A549 (cell line): ENCODE measurements at regions not wholly inside any gene's neighbourhood (a gene's known extent, or its start where the extent isn't known, plus 50 kb on each side); places are given as distances from the start of the nearest gene placed in this dataset.

Experiments
- ATAC-seq, 2 experiments: fragments of 200-7000 bp in 1 of 2; fragments of >200 bp in 1 of 2; cut with Nextera tagmentation in 1 of 2; cut with Tn5 transposase in 1 of 2; 3 replicates each; pipeline versions ENCODE4 v1.8.0 to v1.9.1; 2018 to 2020; ENCODE audit warnings: mild to moderate bottlenecking in 1 of 2, moderate library complexity in 1 of 2
- CTCF ChIA-PET: fragments of 300-600 bp; sonication (Branson Sonifier 250); formaldehyde crosslinking; extraction: SDS; loops from one replicate; lab custom pipeline; 2021; ENCODE audit warnings: antibody characterized with exemption, inconsistent platforms; lab: Yijun Ruan, JAX
- POLR2A ChIA-PET: fragments of 350-600 bp; formaldehyde crosslinking; extraction: SDS; loops from one replicate; lab custom pipeline; 2021; ENCODE audit warnings: antibody characterized with exemption, inconsistent platforms; lab: Yijun Ruan, JAX
- DNase-seq, 2 experiments: peaks; one replicate each; pipeline versions ENCODE4 v3.0.0 to v3.0.0-alpha.2; 2011 to 2016; ENCODE audit warnings: low read depth in 1 of 2, low spot score in 1 of 2
- FAIRE-seq: peaks from 2 replicates; lab custom pipeline; 2011; peaks lifted over from hg19 to GRCh38; lab: Jason Lieb, UNC
- H3K27ac ChIP-seq, 2 experiments: fragments of >200 bp; sonication (Bioruptor Twin); formaldehyde crosslinking; 3 replicates each; pipeline ENCODE4 v1.5.1; 2016 to 2017
- H3K4me1 ChIP-seq: fragments of >200 bp; sonication (Bioruptor Twin); formaldehyde crosslinking; 3 replicates; pipeline ENCODE4 v1.6.1; 2016
- H3K4me2 ChIP-seq: fragments of >200 bp; sonication (Bioruptor Twin); formaldehyde crosslinking; 3 replicates; pipeline ENCODE4 v1.6.1; 2016
- H3K4me3 ChIP-seq: fragments of >200 bp; sonication (Bioruptor Twin); formaldehyde crosslinking; 3 replicates; pipeline ENCODE4 v1.5.1; 2016
- H3K9me3 ChIP-seq: fragments of >200 bp; sonication (Bioruptor Twin); formaldehyde crosslinking; 3 replicates; pipeline ENCODE4 v1.6.1; 2016
- ATOH8 ChIP-seq: fragments of 250-450 bp; sonication (Bioruptor Pico); IDR thresholded peaks from 2 replicates; pipeline ENCODE4 v1.5.0; 2020; ENCODE audit warnings: low read depth, mild to moderate bottlenecking, moderate library complexity
- BHLHE40 ChIP-seq: IDR thresholded peaks from 2 replicates; pipeline ENCODE4 v1.6.1; 2012; ENCODE audit warnings: low read depth, low read length, inconsistent platforms
- CHD4 ChIP-seq: fragments of 200-600 bp; sonication (generic); IDR thresholded peaks from 2 replicates; pipeline ENCODE4 v1.6.1; 2016; ENCODE audit warnings: antibody characterized with exemption, mild to moderate bottlenecking, borderline replicate concordance
- E2F6 ChIP-seq: IDR thresholded peaks from 2 replicates; pipeline ENCODE4 v1.6.1; 2012; ENCODE audit warnings: low read depth, borderline replicate concordance
- EHF ChIP-seq: fragments of 250-450 bp; sonication (Bioruptor Pico); IDR thresholded peaks from 2 replicates; pipeline ENCODE4 v1.5.0; 2020; ENCODE audit warnings: mild to moderate bottlenecking
- ELK1 ChIP-seq: fragments of 150-350 bp; IDR thresholded peaks from 2 replicates; pipeline ENCODE4 v1.6.1; 2014; ENCODE audit warnings: low read depth, mild to moderate bottlenecking, low read length
- EP300 ChIP-seq, 2 experiments: fragments of >200 bp; sonication (Bioruptor Twin); formaldehyde crosslinking; IDR thresholded peaks; 2 replicates in 1 of 2; 3 replicates in 1 of 2; pipeline ENCODE4 v1.6.1; 2016 to 2017
- FOSB ChIP-seq: fragments of 250-450 bp; sonication (Bioruptor Pico); IDR thresholded peaks from 2 replicates; pipeline ENCODE4 v1.5.0; 2020; ENCODE audit warnings: mild to moderate bottlenecking, moderate library complexity
- GATA3 ChIP-seq: IDR thresholded peaks from 2 replicates; pipeline ENCODE4 v1.6.1; 2012; ENCODE audit warnings: borderline replicate concordance
- HEYL ChIP-seq: fragments of 250-450 bp; sonication (Bioruptor Pico); IDR thresholded peaks from 2 replicates; pipeline ENCODE4 v1.8.0; 2021; ENCODE audit warnings: mild to moderate bottlenecking, moderate library complexity
- HOXA7 ChIP-seq: fragments of 250-450 bp; sonication (Bioruptor Pico); IDR thresholded peaks from 2 replicates; pipeline ENCODE4 v1.5.0; 2020; ENCODE audit warnings: mild to moderate bottlenecking, moderate library complexity
- HOXB13 ChIP-seq: fragments of 250-450 bp; sonication (Bioruptor Pico); IDR thresholded peaks from 2 replicates; pipeline ENCODE4 v1.5.0; 2020; ENCODE audit warnings: low read depth, mild to moderate bottlenecking, moderate library complexity
- JUN ChIP-seq, 2 experiments: fragments of >200 bp; sonication (Bioruptor Twin); formaldehyde crosslinking; IDR thresholded peaks; 2 replicates in 1 of 2; 3 replicates in 1 of 2; pipeline ENCODE4 v1.6.1; 2016 to 2017
- MAX ChIP-seq: IDR thresholded peaks from 2 replicates; pipeline ENCODE4 v1.6.1; 2012
- MAZ ChIP-seq: fragments of 150-350 bp; IDR thresholded peaks from 2 replicates; pipeline ENCODE4 v1.6.1; 2014; ENCODE audit warnings: antibody characterized with exemption, low read depth, low read length, borderline replicate concordance
- MYC ChIP-seq: IDR thresholded peaks from 2 replicates; pipeline ENCODE4 v1.6.1; 2012; ENCODE audit warnings: mild to moderate bottlenecking, inconsistent platforms, low read length, improper control_type of control experiment, borderline replicate concordance
- NR3C1 ChIP-seq: fragments of >200 bp; sonication (Bioruptor Twin); formaldehyde crosslinking; IDR thresholded peaks from 3 replicates; pipeline ENCODE4 v1.6.1; 2017
- POLR2AphosphoS2 ChIP-seq: conservative IDR thresholded peaks from 2 replicates; pipeline ENCODE4 v1.6.1; 2012; ENCODE audit warnings: low read length, improper control_type of control experiment, inconsistent platforms
- RAD21 ChIP-seq, 2 experiments: fragments of >200 bp in 1 of 2; sonication (Bioruptor Twin) in 1 of 2; formaldehyde crosslinking in 1 of 2; IDR thresholded peaks in 1 of 2; conservative IDR thresholded peaks in 1 of 2; 2 replicates in 1 of 2; 3 replicates in 1 of 2; pipeline ENCODE4 v1.6.1; 2012 to 2018; ENCODE audit warnings: inconsistent platforms in 1 of 2
- RARB ChIP-seq: fragments of 250-450 bp; sonication (Bioruptor Pico); IDR thresholded peaks from 2 replicates; pipeline ENCODE4 v1.8.0; 2021; ENCODE audit warnings: mild to moderate bottlenecking, moderate library complexity
- REST ChIP-seq: fragments of 200-600 bp; sonication (generic); IDR thresholded peaks from 2 replicates; pipeline ENCODE4 v1.6.1; 2016; ENCODE audit warnings: antibody characterized with exemption, mild to moderate bottlenecking, moderate library complexity
- SMC3 ChIP-seq: fragments of >200 bp; sonication (Bioruptor Twin); formaldehyde crosslinking; IDR thresholded peaks from 3 replicates; pipeline ENCODE4 v1.6.1; 2018; ENCODE audit warnings: inconsistent platforms
- TP53 ChIP-seq: fragments of 250-450 bp; sonication (Bioruptor Pico); IDR thresholded peaks from 2 replicates; pipeline ENCODE4 v1.5.0; 2021; ENCODE audit warnings: mild to moderate bottlenecking, moderate library complexity
- ZNF302 ChIP-seq: fragments of 250-450 bp; sonication (Bioruptor Pico); IDR thresholded peaks from 2 replicates; pipeline ENCODE4 v1.9.0; 2021; ENCODE audit warnings: inconsistent platforms, mild to moderate bottlenecking, moderate library complexity
- ZSCAN20 ChIP-seq: fragments of 250-450 bp; sonication (Bioruptor Pico); IDR thresholded peaks from 2 replicates; pipeline ENCODE4 v1.8.0; 2022; ENCODE audit warnings: mild to moderate bottlenecking, moderate library complexity
- WGBS: methylation state at CpG from one replicate; pipeline ENCODE4 v1.1.6; 2017; ENCODE audit errors: missing lambda C conversion rate; 5-methylcytosine and 5-hydroxymethylcytosine counted together

- FAIRE-seq (no peak), ATAC-seq (no peak), DNase-seq (no peak)
- Histone ChIP-seq H3K4me2 (no peak overlapping the region), H3K27ac (no peak overlapping the region), H3K4me1 (peaks cover 6% of the 10 kb centered on the region; the same call in 1 of the 3 replicates), H3K9me3 (no peaks in the 10 kb centered on the region), H3K4me3 (no peak overlapping the region)
- TF ChIP-seq E2F6: no peak
- TF ChIP-seq HEYL (CRISPR knock-in tag): no peak
- no peak for TF ChIP-seq MAX
- TF ChIP-seq ZSCAN20: no peak
- no peak for TF ChIP-seq MYC
- whole genome bisulfite sequencing: 77% methylated on average over 9 of the region's 9 CpGs
- ChIA-PET CTCF (no interaction called here), POLR2A (no interaction called here)
These were observed 79.2 kb upstream of the HPCAL1 start for GRCh38 chr2:10223471-10223870.

GRCh38 chr2:10223932-10224720, 78.6 kb upstream of the HPCAL1 start:
- POLR2A ChIA-PET: no interaction called here
- H3K9me3 ChIP-seq: no peaks in the 10 kb centered on the region
- ATAC-seq: peak in 1 of 2 experiments; percentile 46; a peak in 2 of 6 replicates

GRCh38 chr2:10224734-10225133, 78.0 kb upstream of the HPCAL1 start:
- ChIA-PET POLR2A (no interaction called here), CTCF (interaction anchor here (0.6 to 1.5 kb wide), 3 partner anchors 16 to 210 kb away, joined by 3 read pairs; no protein-coding TSS in a partner anchor)
- no peak overlapping the region for H3K4me2 ChIP-seq
- 90% methylated on average over 7 of the region's 7 CpGs for WGBS
- no peaks in the 10 kb centered on the region for H3K9me3 ChIP-seq
- H3K4me3 ChIP-seq: no peak overlapping the region
- no peak overlapping the region for H3K27ac ChIP-seq
- no peak for FAIRE-seq
- peaks cover 6% of the 10 kb centered on the region; the same call in 1 of the 3 replicates for H3K4me1 ChIP-seq
- ATAC-seq: no peak
- no peak for DNase-seq
- TF ChIP-seq ATOH8 (CRISPR knock-in tag) (no peak), RAD21 (conservative IDR thresholded peaks at IDR 0.05 in 1 of 2, IDR thresholded peaks at IDR 0.05 in 1 of 2) (no peak), FOSB (CRISPR knock-in tag) (no peak), REST (no peak), EHF (CRISPR knock-in tag) (no peak), HOXB13 (CRISPR knock-in tag) (no peak), MAX (no peak), TP53 (no peak), ZNF302 (CRISPR knock-in tag) (no peak), RARB (CRISPR knock-in tag) (no peak), MAZ (no peak), NR3C1 (no peak), EP300 (IDR thresholded peaks at IDR 0.05) (no peak), ZSCAN20 (no peak), BHLHE40 (no peak), HOXA7 (CRISPR knock-in tag) (no peak)

More at GRCh38 chr2:10223932-10224720, 78.6 kb upstream of the HPCAL1 start:
- no peak overlapping the region for H3K27ac ChIP-seq
- DNase-seq (no peak), FAIRE-seq (no peak)
- no peak overlapping the region for H3K4me3 ChIP-seq
- 62% methylated on average over 16 of the region's 16 CpGs for WGBS
- H3K4me2 ChIP-seq: no peak overlapping the region
- CTCF ChIA-PET: no interaction called here
- TF ChIP-seq ELK1 (no peak), HOXB13 (CRISPR knock-in tag) (no peak), GATA3 (no peak), E2F6 (no peak), JUN (IDR thresholded peaks at IDR 0.05) (no peak), SMC3 (no peak), POLR2AphosphoS2 (no peak), CHD4 (no peak)
- peaks cover 6% of the 10 kb centered on the region; the same call in 1 of the 3 replicates for H3K4me1 ChIP-seq
